GM21528 (cell line): ENCODE measurements at regions not wholly inside any gene's neighbourhood (a gene's known extent, or its start where the extent isn't known, plus 50 kb on each side); places are given as distances from the start of the nearest gene placed in this dataset.

Experiments used
- ATAC-seq: cut with Tn5 transposase; IDR thresholded peaks from one replicate; pipeline ENCODE4 v1.9.1; 2021; ENCODE audit warnings: mild to moderate bottlenecking, moderate library complexity; ENCODE audit not compliant: unreplicated experiment, low FRiP score

GRCh38 chr14:100955201-100955600, 51.7 kb upstream of the RTL1 start:
- ATAC-seq = no peak

GRCh38 chr14:100962494-100962893, 59.0 kb upstream of the RTL1 start:
- no peak for ATAC-seq

- no peak for ATAC-seq
Measured at GRCh38 chr14:100965296-100965695, 61.8 kb upstream of the RTL1 start.

- ATAC-seq = no peak
Measured at GRCh38 chr14:100967178-100967577, 63.7 kb upstream of the RTL1 start.

- no peak for ATAC-seq
Measured at GRCh38 chr14:100967930-100968329, 64.4 kb upstream of the RTL1 start.

- ATAC-seq = no peak
Measured at GRCh38 chr14:100972118-100972897, 68.8 kb upstream of the RTL1 start.

- no peak for ATAC-seq
Measured at GRCh38 chr14:100975671-100976070, 72.1 kb upstream of the RTL1 start.

- no peak for ATAC-seq
Measured at GRCh38 chr14:100979079-100979478, 75.6 kb upstream of the RTL1 start.

- ATAC-seq = no peak
Measured at GRCh38 chr14:100979780-100980179, 76.3 kb upstream of the RTL1 start.

GRCh38 chr14:100980823-100981222, 77.3 kb upstream of the RTL1 start:
- no peak for ATAC-seq

- ATAC-seq = no peak
Measured at GRCh38 chr14:100981809-100982208, 78.3 kb upstream of the RTL1 start.

- ATAC-seq = no peak
Measured at GRCh38 chr14:100982353-100982752, 78.8 kb upstream of the RTL1 start.

- ATAC-seq = no peak
Measured at GRCh38 chr14:100982762-100983161, 79.2 kb upstream of the RTL1 start.

GRCh38 chr14:100983710-100984109, 80.2 kb upstream of the RTL1 start:
- no peak for ATAC-seq

- no peak for ATAC-seq
Measured at GRCh38 chr14:100988011-100988410, 84.5 kb upstream of the RTL1 start.

- no peak for ATAC-seq
Measured at GRCh38 chr14:100988411-100988900, 84.9 kb upstream of the RTL1 start.

GRCh38 chr14:100988956-100989355, 85.4 kb upstream of the RTL1 start:
- ATAC-seq = no peak

- no peak for ATAC-seq
Measured at GRCh38 chr14:100989924-100990323, 86.4 kb upstream of the RTL1 start.

GRCh38 chr14:100994082-100994481, 90.6 kb upstream of the RTL1 start:
- ATAC-seq = no peak

GRCh38 chr14:100994756-100995330, 91.3 kb upstream of the RTL1 start:
- ATAC-seq = no peak

- ATAC-seq = no peak
Measured at GRCh38 chr14:101000711-101001250, 97.3 kb upstream of the RTL1 start.
